Spleen (tissue), 7 donors: ENCODE measurements at regions not wholly inside any gene's neighbourhood (a gene's known extent, or its start where the extent isn't known, plus 50 kb on each side); places are given as distances from the start of the nearest gene placed in this dataset.

Experiments
- POLR2A ChIP-seq, 3 donors: fragments of 450-650 bp; IDR thresholded peaks; one replicate each; pipeline ENCODE4 v1.5.1; 2017; ENCODE audit warnings: antibody characterized with exemption in 3 of 3, mild to moderate bottlenecking in 1 of 3
- POLR2AphosphoS5 ChIP-seq, 3 donors: sonication (generic); formaldehyde crosslinking; IDR thresholded peaks; one replicate each; pipeline ENCODE4 v1.5.1; 2017; ENCODE audit warnings: antibody characterized with exemption in 3 of 3
- TF ChIP-seq, protein P1 (sequence below), 11 experiments: fragments of 200-600 bp in 7 of 11; fragments of 450-650 bp in 4 of 11; sonication (generic) in 4 of 11; IDR thresholded peaks in 8 of 11; conservative IDR thresholded peaks in 3 of 11; 1 replicate in 7 of 11; 2 replicates in 4 of 11; pipeline versions ENCODE4 v1.4.0 to v1.8.0; 2016 to 2021; ENCODE audit warnings: antibody characterized with exemption in 11 of 11, inconsistent platforms in 4 of 11, mild to moderate bottlenecking in 1 of 11
- donor health status: DM: no; HTN: no; CAD: no; lungs with moderate emphysema.
- donor health status: DM: no; HTN: no; CAD: no.
- donor health status: DM: no; HTN: no; CAD: no.

DNA sequence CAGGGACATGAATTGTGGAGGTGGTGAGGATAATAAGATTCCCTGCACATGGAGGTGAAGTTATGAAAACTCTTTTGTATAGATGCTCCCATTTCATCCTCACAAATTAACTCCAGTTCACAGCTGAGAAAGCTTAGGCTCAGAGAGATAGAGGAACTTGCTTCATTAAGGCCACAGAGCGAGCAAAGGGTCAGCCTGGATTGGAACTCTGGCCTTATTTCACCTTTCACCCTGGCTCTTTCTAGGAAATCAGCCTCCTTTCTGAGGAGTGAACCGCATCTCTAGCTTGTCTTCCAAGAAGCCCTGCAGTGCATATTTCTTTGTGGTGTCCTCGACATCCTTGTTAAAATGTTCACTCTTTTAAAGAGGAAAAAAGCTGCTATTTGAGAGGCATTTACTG, 58.0 kb upstream of the SLC25A26 start:
- TF ChIP-seq, protein P1, sequence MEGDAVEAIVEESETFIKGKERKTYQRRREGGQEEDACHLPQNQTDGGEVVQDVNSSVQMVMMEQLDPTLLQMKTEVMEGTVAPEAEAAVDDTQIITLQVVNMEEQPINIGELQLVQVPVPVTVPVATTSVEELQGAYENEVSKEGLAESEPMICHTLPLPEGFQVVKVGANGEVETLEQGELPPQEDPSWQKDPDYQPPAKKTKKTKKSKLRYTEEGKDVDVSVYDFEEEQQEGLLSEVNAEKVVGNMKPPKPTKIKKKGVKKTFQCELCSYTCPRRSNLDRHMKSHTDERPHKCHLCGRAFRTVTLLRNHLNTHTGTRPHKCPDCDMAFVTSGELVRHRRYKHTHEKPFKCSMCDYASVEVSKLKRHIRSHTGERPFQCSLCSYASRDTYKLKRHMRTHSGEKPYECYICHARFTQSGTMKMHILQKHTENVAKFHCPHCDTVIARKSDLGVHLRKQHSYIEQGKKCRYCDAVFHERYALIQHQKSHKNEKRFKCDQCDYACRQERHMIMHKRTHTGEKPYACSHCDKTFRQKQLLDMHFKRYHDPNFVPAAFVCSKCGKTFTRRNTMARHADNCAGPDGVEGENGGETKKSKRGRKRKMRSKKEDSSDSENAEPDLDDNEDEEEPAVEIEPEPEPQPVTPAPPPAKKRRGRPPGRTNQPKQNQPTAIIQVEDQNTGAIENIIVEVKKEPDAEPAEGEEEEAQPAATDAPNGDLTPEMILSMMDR (IDR thresholded peaks at IDR 0.05 in 8 of 11, conservative IDR thresholded peaks at IDR 0.05 in 3 of 11), result no peak
- no peak for TF ChIP-seq POLR2AphosphoS5 (IDR thresholded peaks at IDR 0.05)
- TF ChIP-seq POLR2A (IDR thresholded peaks at IDR 0.05), result no peak
